ENCODE measurements at regions not wholly inside any gene's neighbourhood (a gene's known extent, or its start where the extent isn't known, plus 50 kb on each side); places are given as distances from the start of the nearest gene placed in this dataset.
"Not testable (repeated sequence)": the region's sequence is repeated elsewhere in the genome, so short reads cannot be mapped to it uniquely, and the experiment has no call there.

GRCh38 chr16:76879420-76879819, 311.6 kb upstream of the MON1B start:
- TF ChIP-seq CTCF (IDR thresholded peaks at IDR 0.05; ENCODE audit: insufficient read depth, low read length, missing control alignments): no peak
- ChIA-PET CTCF (no interaction called here), POLR2A (no interaction called here)
- no peak overlapping the region for H3K4me3 ChIP-seq (ENCODE audit: low read depth, low read length)
- DNase-seq (ENCODE audit: low read depth, low spot score): no peak

GRCh38 chr16:76880523-76880922, 310.5 kb upstream of the MON1B start:
- DNase-seq (ENCODE audit: low read depth, low spot score); CTCF ChIA-PET; H3K4me3 ChIP-seq (ENCODE audit: low read depth, low read length); POLR2A ChIA-PET: not testable (repeated sequence)

GRCh38 chr16:76882105-76882504, 308.9 kb upstream of the MON1B start:
- no peak for DNase-seq (ENCODE audit: low read depth, low spot score)

GRCh38 chr16:76883076-76883475, 307.9 kb upstream of the MON1B start:
- ChIA-PET POLR2A (no interaction called here), CTCF (no interaction called here)
- no peak for DNase-seq (ENCODE audit: low read depth, low spot score)
- no peak overlapping the region for H3K4me3 ChIP-seq (ENCODE audit: low read depth, low read length)
- TF ChIP-seq CTCF (IDR thresholded peaks at IDR 0.05; ENCODE audit: insufficient read depth, low read length, missing control alignments): no peak

More at GRCh38 chr16:76882105-76882504, 308.9 kb upstream of the MON1B start:
- no peak overlapping the region for H3K4me3 ChIP-seq (ENCODE audit: low read depth, low read length)
- no peak for TF ChIP-seq CTCF (IDR thresholded peaks at IDR 0.05; ENCODE audit: insufficient read depth, low read length, missing control alignments)
- POLR2A ChIA-PET: no interaction called here
- CTCF ChIA-PET: no interaction called here

GRCh38 chr16:76885776-76886537, 305.0 kb upstream of the MON1B start:
- ChIA-PET POLR2A (no interaction called here), CTCF (no interaction called here)
- H3K4me3 ChIP-seq (ENCODE audit: low read depth, low read length): no peak overlapping the region
- TF ChIP-seq CTCF (IDR thresholded peaks at IDR 0.05; ENCODE audit: insufficient read depth, low read length, missing control alignments): no peak
- no peak for DNase-seq (ENCODE audit: low read depth, low spot score)

- no peak overlapping the region for H3K4me3 ChIP-seq (ENCODE audit: low read depth, low read length)
- ChIA-PET POLR2A (no interaction called here), CTCF (no interaction called here)
- no peak for TF ChIP-seq CTCF (IDR thresholded peaks at IDR 0.05; ENCODE audit: insufficient read depth, low read length, missing control alignments)
- DNase-seq (ENCODE audit: low read depth, low spot score): no peak
Measured at GRCh38 chr16:76897816-76898215, 293.2 kb upstream of the MON1B start.

- no peak for TF ChIP-seq CTCF (IDR thresholded peaks at IDR 0.05; ENCODE audit: insufficient read depth, low read length, missing control alignments)
- ChIA-PET POLR2A (no interaction called here), CTCF (no interaction called here)
- H3K4me3 ChIP-seq (ENCODE audit: low read depth, low read length): no peak overlapping the region
- no peak for DNase-seq (ENCODE audit: low read depth, low spot score)
Measured at GRCh38 chr16:76899767-76900166, 291.2 kb upstream of the MON1B start.
